Skin epidermis (tissue), 12 donors: ENCODE measurements at regions not wholly inside any gene's neighbourhood (a gene's known extent, or its start where the extent isn't known, plus 50 kb on each side); places are given as distances from the start of the nearest gene placed in this dataset.

Source experiments
- H3K27ac ChIP-seq, 21 experiments: fragments of 200-600 bp; sonication (generic) in 11 of 21; one replicate each; pipeline ENCODE4 v1.5.0; 2020; ENCODE audit warnings: mild to moderate bottlenecking in 3 of 21, inconsistent platforms in 2 of 21, moderate library complexity in 2 of 21
- H3K4me3 ChIP-seq, 7 experiments: fragments of 200-600 bp; sonication (generic) in 2 of 7; one replicate each; pipeline ENCODE4 v1.5.0; 2020; ENCODE audit warnings: inconsistent platforms in 2 of 7, mild to moderate bottlenecking in 2 of 7, moderate library complexity in 1 of 7

DNA sequence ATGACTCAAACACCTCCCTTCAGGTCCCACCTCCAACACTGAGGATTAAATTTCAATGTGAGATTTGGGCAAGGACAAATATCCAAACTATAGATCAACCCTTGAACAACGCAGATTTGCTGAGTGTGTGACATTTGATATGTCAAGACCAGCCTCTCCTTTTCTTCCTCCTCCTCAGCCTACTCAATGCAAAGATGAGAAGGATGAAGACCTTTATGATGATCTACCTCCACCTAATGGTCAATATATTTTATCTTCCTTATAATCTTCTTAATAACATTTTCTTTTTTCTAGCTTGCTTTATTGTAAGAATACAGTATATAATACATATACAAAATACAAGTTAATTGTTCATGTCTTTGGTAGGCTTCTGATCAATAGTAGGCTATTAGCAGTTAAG lies 67.5 kb upstream of the MPPED2 start:
- no peak overlapping the region for H3K27ac ChIP-seq
- no peak overlapping the region for H3K4me3 ChIP-seq

DNA sequence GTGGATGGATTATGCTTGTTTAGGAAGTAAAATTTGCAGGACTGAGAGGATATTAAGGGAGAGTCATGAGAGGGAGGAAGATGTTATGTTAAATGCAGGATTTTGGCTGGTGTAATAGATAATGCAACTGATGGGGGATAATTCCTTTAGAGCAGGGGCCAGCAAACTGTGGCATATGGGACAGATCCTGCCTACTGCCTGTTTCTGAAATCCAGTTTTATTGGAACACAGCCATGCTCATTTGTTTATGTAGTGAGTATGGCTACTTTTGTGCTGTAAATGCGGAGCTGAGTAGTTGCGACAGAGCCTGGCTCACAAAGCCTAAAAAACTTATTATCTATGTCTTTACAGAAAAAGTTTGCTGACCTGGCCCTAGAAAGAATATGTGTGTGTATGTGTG lies 66.6 kb upstream of the MPPED2 start:
- Histone ChIP-seq H3K27ac (no peak overlapping the region), H3K4me3 (no peak overlapping the region)

DNA sequence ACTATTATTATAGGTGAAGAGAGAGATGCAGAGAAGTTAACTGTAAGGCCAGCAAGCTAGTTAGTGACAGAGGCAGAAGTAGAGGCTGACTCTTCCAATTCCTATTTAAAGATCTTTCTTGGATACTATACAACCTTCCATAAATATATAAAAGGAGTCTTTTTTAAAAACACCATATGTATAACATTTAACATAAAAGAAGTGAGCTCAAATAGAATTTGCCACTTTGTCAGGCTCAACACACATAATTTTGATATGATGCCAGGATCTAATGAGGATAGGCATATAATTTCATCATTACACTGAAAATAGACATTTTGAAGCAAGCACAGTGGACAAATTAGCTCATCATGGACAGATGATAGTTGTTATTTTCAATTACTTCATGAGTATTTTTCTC lies 64.1 kb upstream of the MPPED2 start:
- Histone ChIP-seq H3K4me3 (no peak overlapping the region), H3K27ac (no peak overlapping the region)
